Ishikawa (cell line): ENCODE measurements at regions not wholly inside any gene's neighbourhood (a gene's known extent, or its start where the extent isn't known, plus 50 kb on each side); places are given as distances from the start of the nearest gene placed in this dataset.

Experiments used
- CEBPB ChIP-seq: IDR thresholded peaks from 2 replicates; pipeline ENCODE4 v1.6.1; 2012
- CREB1 ChIP-seq: IDR thresholded peaks from 2 replicates; pipeline ENCODE4 v1.6.1; 2012; ENCODE audit warnings: low read depth
- EGR1 ChIP-seq: IDR thresholded peaks from 2 replicates; pipeline ENCODE4 v1.6.1; 2012
- EP300 ChIP-seq: IDR thresholded peaks from 2 replicates; pipeline ENCODE4 v1.6.1; 2012; ENCODE audit warnings: borderline replicate concordance
- FOXM1 ChIP-seq: IDR thresholded peaks from 2 replicates; pipeline ENCODE4 v1.6.1; 2012; ENCODE audit warnings: low read depth, borderline replicate concordance
- MAX ChIP-seq: IDR thresholded peaks from 2 replicates; pipeline ENCODE4 v1.6.1; 2012
- NFIC ChIP-seq: IDR thresholded peaks from 2 replicates; pipeline ENCODE4 v1.6.1; 2012
- RAD21 ChIP-seq: IDR thresholded peaks from 2 replicates; pipeline ENCODE4 v1.6.1; 2012; ENCODE audit warnings: low read depth
- REST ChIP-seq: IDR thresholded peaks from 2 replicates; pipeline ENCODE4 v1.6.1; 2012; ENCODE audit warnings: low read depth, mild to moderate bottlenecking
- TAF1 ChIP-seq: IDR thresholded peaks from 2 replicates; pipeline ENCODE4 v1.6.1; 2012; ENCODE audit warnings: low read depth, mild to moderate bottlenecking
- TCF12 ChIP-seq: IDR thresholded peaks from 2 replicates; pipeline ENCODE4 v1.6.1; 2012; ENCODE audit warnings: low read depth
- TEAD4 ChIP-seq: IDR thresholded peaks from 2 replicates; pipeline ENCODE4 v1.6.1; 2012
- USF1 ChIP-seq: IDR thresholded peaks from 2 replicates; pipeline ENCODE4 v1.6.1; 2012
- YY1 ChIP-seq: IDR thresholded peaks from 2 replicates; pipeline ENCODE4 v1.6.1; 2012; ENCODE audit warnings: low read depth
- ZBTB7A ChIP-seq: IDR thresholded peaks from 2 replicates; pipeline ENCODE4 v1.6.1; 2012; ENCODE audit warnings: low read depth

- TF ChIP-seq CEBPB (no peak), REST (no peak), TAF1 (no peak), TEAD4 (no peak), YY1 (no peak), EP300 (no peak), RAD21 (no peak), NFIC (no peak), MAX (no peak), ZBTB7A (no peak), FOXM1 (no peak), TCF12 (no peak), EGR1 (no peak), USF1 (no peak), CREB1 (no peak)
Observed at GRCh38 chr2:223161873-223162458, 110.0 kb downstream of the KCNE4 start.

- TF ChIP-seq NFIC (peak; percentile 34; the same call in 1 of the 2 replicates), USF1 (no peak)
Observed at GRCh38 chr2:223165423-223166214, 113.6 kb downstream of the KCNE4 start.

GRCh38 chr2:223166215-223166493, 114.2 kb downstream of the KCNE4 start:
- no peak for TF ChIP-seq FOXM1
- TF ChIP-seq CREB1: no peak
- TF ChIP-seq RAD21: no peak
- TF ChIP-seq EP300: no peak
- TF ChIP-seq CEBPB: no peak
- no peak for TF ChIP-seq NFIC
- no peak for TF ChIP-seq USF1
- TF ChIP-seq TEAD4: no peak
- TF ChIP-seq EGR1: no peak
- no peak for TF ChIP-seq ZBTB7A
- no peak for TF ChIP-seq MAX

- no peak for TF ChIP-seq TCF12
- TF ChIP-seq FOXM1: no peak
- TF ChIP-seq ZBTB7A: no peak
- no peak for TF ChIP-seq EP300
- TF ChIP-seq REST: no peak
- TF ChIP-seq EGR1: no peak
- TF ChIP-seq USF1: no peak
- no peak for TF ChIP-seq TAF1
- no peak for TF ChIP-seq NFIC
- no peak for TF ChIP-seq TEAD4
- TF ChIP-seq MAX: no peak
- no peak for TF ChIP-seq CREB1
- no peak for TF ChIP-seq CEBPB
- TF ChIP-seq YY1: no peak
- no peak for TF ChIP-seq RAD21
Observed at GRCh38 chr2:223166983-223167650, 115.1 kb downstream of the KCNE4 start.
